Mesendoderm (in vitro differentiated cells): ENCODE measurements at regions not wholly inside any gene's neighbourhood (a gene's known extent, or its start where the extent isn't known, plus 50 kb on each side); places are given as distances from the start of the nearest gene placed in this dataset.

ENCODE experiments used
- DNase-seq: peaks from one replicate; pipeline ENCODE4 v3.0.0; 2013
- H2AK5ac ChIP-seq: 2 replicates; pipeline ENCODE4 v1.6.1; 2013; ENCODE audit warnings: low read length, inconsistent platforms
- H2BK120ac ChIP-seq: 2 replicates; pipeline ENCODE4 v1.6.1; 2013; ENCODE audit warnings: low read depth, mild to moderate bottlenecking, low read length, moderate library complexity, mixed read lengths
- H2BK15ac ChIP-seq: replicated peaks from 2 replicates; pipeline ENCODE4 v1.6.1; 2013; ENCODE audit warnings: low read depth, mild to moderate bottlenecking, moderate library complexity
- H2BK5ac ChIP-seq: 2 replicates; pipeline ENCODE4 v1.6.1; 2013; ENCODE audit warnings: low read length, inconsistent platforms
- H3K18ac ChIP-seq: 2 replicates; pipeline ENCODE4 v1.6.1; 2013; ENCODE audit warnings: mild to moderate bottlenecking, low read length, mixed read lengths
- H3K23ac ChIP-seq: one replicate; pipeline ENCODE4 v1.6.1; 2013; ENCODE audit warnings: low read length
- H3K27ac ChIP-seq: 2 replicates; pipeline ENCODE4 v1.5.1; 2013; ENCODE audit warnings: low read depth, mild to moderate bottlenecking, inconsistent platforms, low read length, moderate library complexity
- H3K27me3 ChIP-seq: 2 replicates; pipeline ENCODE4 v1.6.1; 2013; ENCODE audit warnings: low read length, control low read depth, mild to moderate bottlenecking, inconsistent platforms; ENCODE audit not compliant: insufficient read depth, poor library complexity
- H3K36me3 ChIP-seq: 2 replicates; pipeline ENCODE4 v1.6.1; 2013; ENCODE audit warnings: low read length, inconsistent platforms; ENCODE audit not compliant: control insufficient read depth, insufficient read depth
- H3K4ac ChIP-seq: one replicate; pipeline ENCODE4 v1.6.1; 2013; ENCODE audit warnings: low read depth, mild to moderate bottlenecking, low read length, moderate library complexity
- H3K4me1 ChIP-seq: 2 replicates; pipeline ENCODE4 v1.6.1; 2013; ENCODE audit warnings: low read depth, low read length, inconsistent platforms; ENCODE audit not compliant: control insufficient read depth
- H3K4me2 ChIP-seq: 2 replicates; pipeline ENCODE4 v1.6.1; 2013; ENCODE audit warnings: low read length
- H3K4me3 ChIP-seq: 2 replicates; pipeline ENCODE4 v1.5.1; 2013; ENCODE audit warnings: mild to moderate bottlenecking, low read length
- H3K56ac ChIP-seq: one replicate; pipeline ENCODE4 v1.6.1; 2013; ENCODE audit warnings: low read length
- H3K79me1 ChIP-seq: 2 replicates; pipeline ENCODE4 v1.6.1; 2013; ENCODE audit warnings: low read length, inconsistent platforms
- H3K79me2 ChIP-seq: 2 replicates; pipeline ENCODE4 v1.6.1; 2013; ENCODE audit warnings: mild to moderate bottlenecking, low read length; ENCODE audit not compliant: control insufficient read depth, insufficient read depth
- H3K9ac ChIP-seq: 2 replicates; pipeline ENCODE4 v1.6.1; 2013; ENCODE audit warnings: low read length, inconsistent platforms
- H4K5ac ChIP-seq: one replicate; pipeline ENCODE4 v1.6.1; 2013; ENCODE audit warnings: low read length
- H4K8ac ChIP-seq: one replicate; pipeline ENCODE4 v1.6.1; 2013; ENCODE audit warnings: low read depth, mild to moderate bottlenecking, control low read depth, low read length, moderate library complexity
- WGBS: extraction: QIAGEN DNeasy Blood & Tissue Kit; methylation state at CpG from one replicate; pipeline ENCODE4 v1.1.7; 2013; ENCODE audit warnings: low lambda C conversion rate, missing lambda C conversion rate; ENCODE audit not compliant: insufficient coverage; ENCODE audit errors: extremely low coverage; 5-methylcytosine and 5-hydroxymethylcytosine counted together

DNA sequence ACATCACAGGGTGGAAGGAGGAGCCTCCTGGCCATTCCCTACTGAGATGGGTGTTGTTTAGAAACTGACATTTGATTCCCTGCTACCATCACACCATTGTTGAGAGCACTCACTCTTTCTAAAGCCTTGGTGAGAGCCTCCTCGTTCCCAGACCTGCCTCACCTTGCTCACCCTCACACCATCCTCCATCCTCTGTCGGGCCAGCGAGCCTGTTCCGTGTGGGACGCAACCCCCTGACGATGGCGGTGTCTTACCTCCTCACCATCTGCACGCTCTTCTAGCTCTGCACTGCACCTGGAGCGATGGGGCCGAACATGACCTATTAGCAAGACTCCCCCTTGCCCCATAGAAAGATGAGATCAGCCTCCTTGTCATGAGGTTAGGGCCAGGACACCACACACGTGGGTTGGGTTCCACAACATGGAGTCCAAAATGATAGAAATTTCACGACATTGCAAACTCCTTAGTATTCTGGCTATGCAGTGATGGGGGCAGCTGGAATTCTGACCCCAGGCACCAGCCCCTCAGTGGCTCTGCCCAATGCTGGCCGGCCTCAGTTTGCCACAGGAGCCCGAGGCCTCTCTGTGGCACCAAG lies 1017.9 kb downstream of the TBC1D22A start:
- Histone ChIP-seq H3K4me2 (no peak overlapping the region), H3K4me1 (peaks cover 7% of the 10 kb centered on the region), H3K4ac (no peak overlapping the region), H3K4me3 (no peak overlapping the region), H3K27ac (no peak overlapping the region), H4K8ac (no peak overlapping the region), H3K36me3 (no peaks in the 10 kb centered on the region), H3K79me2 (no peaks in the 10 kb centered on the region), H3K27me3 (no peaks in the 10 kb centered on the region), H3K18ac (no peak overlapping the region), H3K56ac (peak overlapping the region; percentile 65), H4K5ac (no peak overlapping the region), H3K9ac (no peak overlapping the region), H3K79me1 (no peaks in the 10 kb centered on the region), H3K23ac (no peak overlapping the region), H2AK5ac (peak overlapping the region; percentile 2), H2BK5ac (peak overlapping the region; percentile 14), H2BK120ac (no peak overlapping the region), H2BK15ac (no peak overlapping the region)
- no peak for DNase-seq
- no CpG with 5 or more reads among the region's 14 CpGs for WGBS

- no peak overlapping the region for H3K23ac ChIP-seq
- WGBS, result no CpG with 5 or more reads among the region's 7 CpGs
- H3K36me3 ChIP-seq, result no peaks in the 10 kb centered on the region
- H3K4me1 ChIP-seq, result peaks cover 7% of the 10 kb centered on the region
- peak overlapping the region; percentile 56 for H3K4ac ChIP-seq
- no peak overlapping the region for H4K8ac ChIP-seq
- H3K4me2 ChIP-seq, result no peak overlapping the region
- H3K56ac ChIP-seq, result peak overlapping the region; percentile 81
- no peaks in the 10 kb centered on the region for H3K27me3 ChIP-seq
- H3K18ac ChIP-seq, result no peak overlapping the region
- no peak overlapping the region for H3K4me3 ChIP-seq
- no peak overlapping the region for H4K5ac ChIP-seq
- H2BK15ac ChIP-seq, result no peak overlapping the region
- no peak overlapping the region for H3K9ac ChIP-seq
- peak overlapping the region; percentile 41 for H3K27ac ChIP-seq
- H2BK120ac ChIP-seq, result no peak overlapping the region
- no peaks in the 10 kb centered on the region for H3K79me2 ChIP-seq
- peak overlapping the region; percentile 49 for H2BK5ac ChIP-seq
- peak; percentile 85 for DNase-seq
- no peaks in the 10 kb centered on the region for H3K79me1 ChIP-seq
- no peak overlapping the region for H2AK5ac ChIP-seq
Observed at GRCh38 chr22:47779474-47779873, 1017.0 kb downstream of the TBC1D22A start.

- Histone ChIP-seq H3K36me3 (no peaks in the 10 kb centered on the region), H3K79me1 (no peaks in the 10 kb centered on the region), H3K23ac (no peak overlapping the region), H4K8ac (no peak overlapping the region), H3K9ac (no peak overlapping the region), H3K27ac (no peak overlapping the region), H3K4ac (peak overlapping the region; percentile 71), H3K27me3 (no peaks in the 10 kb centered on the region), H3K56ac (peak overlapping the region; percentile 69), H2AK5ac (peak overlapping the region; percentile 31), H3K18ac (no peak overlapping the region), H2BK15ac (no peak overlapping the region), H3K4me1 (peaks cover 7% of the 10 kb centered on the region), H2BK120ac (peak overlapping the region; percentile 21), H4K5ac (peak overlapping the region; percentile 33), H3K4me3 (no peak overlapping the region), H2BK5ac (peak overlapping the region; percentile 72), H3K79me2 (no peaks in the 10 kb centered on the region), H3K4me2 (no peak overlapping the region)
- DNase-seq, result no peak
- WGBS, result no CpG with 5 or more reads among the region's 13 CpGs
Observed at GRCh38 chr22:47778160-47778658, 1015.8 kb downstream of the TBC1D22A start.

- Histone ChIP-seq H3K4me3 (no peak overlapping the region), H3K27ac (no peak overlapping the region), H3K79me2 (no peaks in the 10 kb centered on the region), H3K9ac (no peak overlapping the region), H4K5ac (no peak overlapping the region), H3K27me3 (no peaks in the 10 kb centered on the region), H2BK120ac (no peak overlapping the region), H3K23ac (no peak overlapping the region), H2BK5ac (no peak overlapping the region), H2AK5ac (peak overlapping the region; percentile 92), H3K56ac (peak overlapping the region; percentile 22), H4K8ac (no peak overlapping the region), H3K4ac (peak overlapping the region; percentile 41), H3K79me1 (no peaks in the 10 kb centered on the region), H3K4me1 (peaks cover 7% of the 10 kb centered on the region), H3K36me3 (no peaks in the 10 kb centered on the region), H3K4me2 (no peak overlapping the region), H3K18ac (no peak overlapping the region), H2BK15ac (no peak overlapping the region)
- DNase-seq, result no peak
- WGBS, result no CpG with 5 or more reads among the region's 1 CpG
Observed at GRCh38 chr22:47777426-47777825, 1015.0 kb downstream of the TBC1D22A start.

- peak; percentile 71 for DNase-seq
Observed at GRCh38 chr22:47776329-47776728, 1013.9 kb downstream of the TBC1D22A start.

DNA sequence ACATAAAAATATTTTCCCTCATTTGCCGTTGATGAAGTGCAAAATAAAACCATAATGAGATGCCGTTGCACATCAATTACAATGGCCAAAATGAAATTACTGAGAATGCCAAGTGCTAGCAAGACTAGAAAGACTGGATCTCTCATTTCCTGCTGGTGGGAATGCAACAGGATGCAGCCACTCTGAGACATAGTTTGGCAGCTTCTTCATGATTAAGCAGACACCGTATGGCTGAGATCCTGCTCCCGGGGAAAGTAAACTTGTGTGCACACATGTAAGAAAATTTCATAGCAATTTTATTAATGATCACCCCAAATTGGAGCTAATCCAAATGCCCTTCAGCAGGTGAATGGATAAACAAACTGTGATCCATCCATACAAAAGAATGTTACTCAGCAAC lies 1013.2 kb downstream of the TBC1D22A start:
- no peak overlapping the region for H3K23ac ChIP-seq
- no peaks in the 10 kb centered on the region for H3K79me2 ChIP-seq
- no peaks in the 10 kb centered on the region for H3K36me3 ChIP-seq
- H3K27ac ChIP-seq, result no peak overlapping the region
- no peak overlapping the region for H3K56ac ChIP-seq
- WGBS, result no CpG with 5 or more reads among the region's 4 CpGs
- H3K79me1 ChIP-seq, result no peaks in the 10 kb centered on the region
- no peak overlapping the region for H2BK5ac ChIP-seq
- H3K18ac ChIP-seq, result no peak overlapping the region
- no peak overlapping the region for H2BK15ac ChIP-seq
- no peak overlapping the region for H3K9ac ChIP-seq
- H2AK5ac ChIP-seq, result no peak overlapping the region
- H3K4me2 ChIP-seq, result no peak overlapping the region
- no peak overlapping the region for H4K5ac ChIP-seq
- no peak for DNase-seq
- no peaks in the 10 kb centered on the region for H3K27me3 ChIP-seq
- H4K8ac ChIP-seq, result no peak overlapping the region
- peaks cover 7% of the 10 kb centered on the region for H3K4me1 ChIP-seq
- H3K4me3 ChIP-seq, result no peak overlapping the region
- no peak overlapping the region for H3K4ac ChIP-seq
- H2BK120ac ChIP-seq, result peak overlapping the region; percentile 62

More at GRCh38 chr22:47776329-47776728, 1013.9 kb downstream of the TBC1D22A start:
- no peak overlapping the region for H3K4me2 ChIP-seq
- H3K79me1 ChIP-seq, result no peaks in the 10 kb centered on the region
- peaks cover 7% of the 10 kb centered on the region for H3K4me1 ChIP-seq
- no peak overlapping the region for H4K5ac ChIP-seq
- WGBS, result no CpG with 5 or more reads among the region's 10 CpGs
- H3K18ac ChIP-seq, result peak overlapping the region; percentile 82
- H2BK120ac ChIP-seq, result no peak overlapping the region
- no peak overlapping the region for H3K27ac ChIP-seq
- H3K9ac ChIP-seq, result no peak overlapping the region
- no peaks in the 10 kb centered on the region for H3K79me2 ChIP-seq
- no peak overlapping the region for H4K8ac ChIP-seq
- no peak overlapping the region for H3K4me3 ChIP-seq
- no peaks in the 10 kb centered on the region for H3K27me3 ChIP-seq
- H2BK5ac ChIP-seq, result no peak overlapping the region
- no peak overlapping the region for H3K23ac ChIP-seq
- no peaks in the 10 kb centered on the region for H3K36me3 ChIP-seq
- H2AK5ac ChIP-seq, result no peak overlapping the region
- H3K4ac ChIP-seq, result no peak overlapping the region
- no peak overlapping the region for H2BK15ac ChIP-seq
- H3K56ac ChIP-seq, result no peak overlapping the region
